ENCODE measurements at regions not wholly inside any gene's neighbourhood (a gene's known extent, or its start where the extent isn't known, plus 50 kb on each side); places are given as distances from the start of the nearest gene placed in this dataset.

GRCh38 chr7:130926001-130926691 is 192.1 kb upstream of the KLF14 start:
- peaks cover 65% of the 10 kb centered on the region for H3K4me1 Mint-ChIP-seq (ENCODE audit: low read depth)
- H3K4me3 Mint-ChIP-seq, result peak overlapping the region; percentile 22
- H3K27me3 Mint-ChIP-seq (ENCODE audit: low read depth), result no peaks in the 10 kb centered on the region
- H3K36me3 Mint-ChIP-seq (ENCODE audit: low read depth), result peaks cover 17% of the 10 kb centered on the region
- H3K9me3 Mint-ChIP-seq, result no peaks in the 10 kb centered on the region
- H3K27ac Mint-ChIP-seq, result peak overlapping the region; percentile 86

- Mint-ChIP-seq H3K27ac (peak overlapping the region; percentile 86), H3K4me3 (no peak overlapping the region), H3K36me3 (ENCODE audit: low read depth) (peaks cover 19% of the 10 kb centered on the region), H3K27me3 (ENCODE audit: low read depth) (no peaks in the 10 kb centered on the region), H3K9me3 (no peaks in the 10 kb centered on the region), H3K4me1 (ENCODE audit: low read depth) (peaks cover 70% of the 10 kb centered on the region)
These were observed 193.1 kb upstream of the KLF14 start for GRCh38 chr7:130927062-130927461.

- Mint-ChIP-seq H3K27ac (peak overlapping the region; percentile 69), H3K4me1 (ENCODE audit: low read depth) (peaks cover 65% of the 10 kb centered on the region), H3K36me3 (ENCODE audit: low read depth) (peaks cover 21% of the 10 kb centered on the region), H3K9me3 (no peaks in the 10 kb centered on the region), H3K4me3 (no peak overlapping the region), H3K27me3 (ENCODE audit: low read depth) (no peaks in the 10 kb centered on the region)
These were observed 193.6 kb upstream of the KLF14 start for GRCh38 chr7:130927564-130927963.

GRCh38 chr7:130929896-130930659 is 196.1 kb upstream of the KLF14 start:
- H3K4me3 Mint-ChIP-seq, result no peak overlapping the region

GRCh38 chr7:130930681-130931080 is 196.7 kb upstream of the KLF14 start:
- Mint-ChIP-seq H3K4me1 (ENCODE audit: low read depth) (peaks cover 68% of the 10 kb centered on the region), H3K4me3 (no peak overlapping the region)

More at GRCh38 chr7:130929896-130930659, 196.1 kb upstream of the KLF14 start:
- Mint-ChIP-seq H3K4me1 (ENCODE audit: low read depth) (peaks cover 69% of the 10 kb centered on the region), H3K27me3 (ENCODE audit: low read depth) (no peaks in the 10 kb centered on the region), H3K36me3 (ENCODE audit: low read depth) (peaks cover 31% of the 10 kb centered on the region), H3K27ac (peak overlapping the region; percentile 72), H3K9me3 (no peaks in the 10 kb centered on the region)

GRCh38 chr7:130931423-130931822 is 197.4 kb upstream of the KLF14 start:
- Mint-ChIP-seq H3K4me1 (ENCODE audit: low read depth) (peaks cover 65% of the 10 kb centered on the region), H3K27me3 (ENCODE audit: low read depth) (no peaks in the 10 kb centered on the region), H3K9me3 (no peaks in the 10 kb centered on the region), H3K36me3 (ENCODE audit: low read depth) (peaks cover 32% of the 10 kb centered on the region), H3K4me3 (no peak overlapping the region), H3K27ac (no peak overlapping the region)

More at GRCh38 chr7:130930681-130931080, 196.7 kb upstream of the KLF14 start:
- no peaks in the 10 kb centered on the region for H3K9me3 Mint-ChIP-seq
- H3K36me3 Mint-ChIP-seq (ENCODE audit: low read depth), result peaks cover 32% of the 10 kb centered on the region
- no peaks in the 10 kb centered on the region for H3K27me3 Mint-ChIP-seq (ENCODE audit: low read depth)
- H3K27ac Mint-ChIP-seq, result peak overlapping the region; percentile 72

- Mint-ChIP-seq H3K4me3 (no peak overlapping the region), H3K36me3 (ENCODE audit: low read depth) (peaks cover 37% of the 10 kb centered on the region), H3K27me3 (ENCODE audit: low read depth) (no peaks in the 10 kb centered on the region), H3K27ac (no peak overlapping the region), H3K9me3 (no peaks in the 10 kb centered on the region), H3K4me1 (ENCODE audit: low read depth) (peaks cover 69% of the 10 kb centered on the region)
These were observed 198.1 kb upstream of the KLF14 start for GRCh38 chr7:130932088-130932487.

- no peak overlapping the region for H3K4me3 Mint-ChIP-seq
These were observed 198.8 kb upstream of the KLF14 start for GRCh38 chr7:130932667-130933432.

GRCh38 chr7:130933919-130934318 is 199.9 kb upstream of the KLF14 start:
- Mint-ChIP-seq H3K9me3 (no peaks in the 10 kb centered on the region), H3K4me1 (ENCODE audit: low read depth) (peaks cover 64% of the 10 kb centered on the region)

More at GRCh38 chr7:130932667-130933432, 198.8 kb upstream of the KLF14 start:
- no peaks in the 10 kb centered on the region for H3K9me3 Mint-ChIP-seq
- H3K4me1 Mint-ChIP-seq (ENCODE audit: low read depth), result peaks cover 64% of the 10 kb centered on the region
- no peak overlapping the region for H3K27ac Mint-ChIP-seq
- peaks cover 35% of the 10 kb centered on the region for H3K36me3 Mint-ChIP-seq (ENCODE audit: low read depth)
- H3K27me3 Mint-ChIP-seq (ENCODE audit: low read depth), result no peaks in the 10 kb centered on the region

GRCh38 chr7:130935564-130936157 is 201.7 kb upstream of the KLF14 start:
- peaks cover 42% of the 10 kb centered on the region for H3K36me3 Mint-ChIP-seq (ENCODE audit: low read depth)
- no peaks in the 10 kb centered on the region for H3K9me3 Mint-ChIP-seq
- peaks cover 66% of the 10 kb centered on the region for H3K4me1 Mint-ChIP-seq (ENCODE audit: low read depth)
- H3K27ac Mint-ChIP-seq, result peak overlapping the region; percentile 64
- no peak overlapping the region for H3K4me3 Mint-ChIP-seq
- H3K27me3 Mint-ChIP-seq (ENCODE audit: low read depth), result no peaks in the 10 kb centered on the region

More at GRCh38 chr7:130933919-130934318, 199.9 kb upstream of the KLF14 start:
- Mint-ChIP-seq H3K36me3 (ENCODE audit: low read depth) (peaks cover 32% of the 10 kb centered on the region), H3K27me3 (ENCODE audit: low read depth) (no peaks in the 10 kb centered on the region), H3K27ac (no peak overlapping the region), H3K4me3 (no peak overlapping the region)

GRCh38 chr7:130936202-130936931 is 202.4 kb upstream of the KLF14 start:
- no peaks in the 10 kb centered on the region for H3K9me3 Mint-ChIP-seq
- no peak overlapping the region for H3K4me3 Mint-ChIP-seq
- peak overlapping the region; percentile 58 for H3K27ac Mint-ChIP-seq
- H3K27me3 Mint-ChIP-seq (ENCODE audit: low read depth), result no peaks in the 10 kb centered on the region
- peaks cover 68% of the 10 kb centered on the region for H3K4me1 Mint-ChIP-seq (ENCODE audit: low read depth)
- H3K36me3 Mint-ChIP-seq (ENCODE audit: low read depth), result peaks cover 48% of the 10 kb centered on the region

- H3K9me3 Mint-ChIP-seq, result no peaks in the 10 kb centered on the region
- no peak overlapping the region for H3K4me3 Mint-ChIP-seq
- peaks cover 69% of the 10 kb centered on the region for H3K4me1 Mint-ChIP-seq (ENCODE audit: low read depth)
- H3K27me3 Mint-ChIP-seq (ENCODE audit: low read depth), result no peaks in the 10 kb centered on the region
- peak overlapping the region; percentile 58 for H3K27ac Mint-ChIP-seq
- H3K36me3 Mint-ChIP-seq (ENCODE audit: low read depth), result peaks cover 53% of the 10 kb centered on the region
These were observed 203.0 kb upstream of the KLF14 start for GRCh38 chr7:130937016-130937415.

- Mint-ChIP-seq H3K9me3 (no peaks in the 10 kb centered on the region), H3K36me3 (ENCODE audit: low read depth) (peaks cover 59% of the 10 kb centered on the region), H3K27me3 (ENCODE audit: low read depth) (no peaks in the 10 kb centered on the region), H3K4me3 (no peak overlapping the region), H3K27ac (peak overlapping the region; percentile 10), H3K4me1 (ENCODE audit: low read depth) (peaks cover 77% of the 10 kb centered on the region)
These were observed 203.8 kb upstream of the KLF14 start for GRCh38 chr7:130937830-130938229.
